GM18873 (cell line): ENCODE measurements at regions not wholly inside any gene's neighbourhood (a gene's known extent, or its start where the extent isn't known, plus 50 kb on each side); places are given as distances from the start of the nearest gene placed in this dataset.
A peak's percentile ranks its signal among the peaks of the same experiment; 100 is the strongest.
"Not testable (repeated sequence)": the region's sequence is repeated elsewhere in the genome, so short reads cannot be mapped to it uniquely, and the experiment has no call there.

Experiments
- ATAC-seq: cut with Tn5 transposase; IDR thresholded peaks from one replicate; pipeline ENCODE4 v1.9.1; 2021; ENCODE audit warnings: mild to moderate bottlenecking, moderate library complexity, moderate number of reproducible peaks; ENCODE audit not compliant: unreplicated experiment, low FRiP score

DNA sequence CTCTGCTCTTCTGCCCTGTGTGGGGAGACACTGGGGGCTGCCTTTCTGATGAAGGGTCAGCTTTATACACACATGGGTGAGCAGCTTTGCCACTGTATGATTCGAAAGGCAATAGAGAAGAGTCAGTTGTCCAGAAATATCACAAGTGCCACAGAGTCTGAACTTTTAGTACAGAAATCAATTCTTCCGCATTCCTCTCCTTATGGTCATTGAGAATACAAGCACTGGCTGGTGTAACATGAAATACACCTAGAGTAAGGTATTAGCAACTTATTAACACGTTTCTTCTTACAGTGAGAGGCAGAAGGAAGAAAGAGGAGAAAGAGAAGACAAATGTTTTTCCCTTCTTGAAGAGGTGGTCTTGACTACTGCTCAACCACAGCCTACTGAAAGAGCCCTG, 579.2 kb downstream of the ZEB2 start:
- no peak for ATAC-seq

DNA sequence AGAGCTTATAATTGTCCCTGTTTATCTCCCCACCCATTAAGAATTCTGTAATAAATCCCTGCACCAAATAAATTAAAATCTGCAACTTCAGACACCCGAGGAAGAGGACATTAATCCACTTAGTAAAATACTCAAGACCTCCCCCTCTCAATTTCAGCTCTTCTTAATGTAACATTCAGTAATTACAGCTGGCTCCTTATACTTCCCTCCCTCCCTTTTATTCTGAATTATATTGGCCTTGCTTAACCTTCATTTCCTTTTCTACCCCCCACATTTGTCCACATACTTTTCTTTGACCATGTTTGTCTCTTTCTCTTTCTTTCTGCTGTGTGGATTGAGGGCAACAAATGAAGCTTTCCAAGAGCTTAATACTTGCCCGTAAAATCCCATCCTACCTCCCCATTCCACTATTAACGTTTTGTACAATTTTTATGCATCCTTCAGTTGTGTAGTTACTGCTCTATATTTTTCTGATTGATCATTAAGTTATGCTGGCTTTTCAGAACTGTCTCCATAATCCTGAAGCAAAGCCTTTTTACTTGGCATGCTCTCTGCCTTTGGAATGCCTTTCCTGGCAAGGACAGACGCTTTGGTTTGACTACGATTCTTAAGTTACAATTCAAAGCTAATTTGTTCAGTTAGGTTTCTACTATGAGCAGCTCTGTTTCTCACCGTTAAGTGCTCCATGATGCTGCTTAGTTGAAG, 580.1 kb downstream of the ZEB2 start:
- no peak for ATAC-seq

DNA sequence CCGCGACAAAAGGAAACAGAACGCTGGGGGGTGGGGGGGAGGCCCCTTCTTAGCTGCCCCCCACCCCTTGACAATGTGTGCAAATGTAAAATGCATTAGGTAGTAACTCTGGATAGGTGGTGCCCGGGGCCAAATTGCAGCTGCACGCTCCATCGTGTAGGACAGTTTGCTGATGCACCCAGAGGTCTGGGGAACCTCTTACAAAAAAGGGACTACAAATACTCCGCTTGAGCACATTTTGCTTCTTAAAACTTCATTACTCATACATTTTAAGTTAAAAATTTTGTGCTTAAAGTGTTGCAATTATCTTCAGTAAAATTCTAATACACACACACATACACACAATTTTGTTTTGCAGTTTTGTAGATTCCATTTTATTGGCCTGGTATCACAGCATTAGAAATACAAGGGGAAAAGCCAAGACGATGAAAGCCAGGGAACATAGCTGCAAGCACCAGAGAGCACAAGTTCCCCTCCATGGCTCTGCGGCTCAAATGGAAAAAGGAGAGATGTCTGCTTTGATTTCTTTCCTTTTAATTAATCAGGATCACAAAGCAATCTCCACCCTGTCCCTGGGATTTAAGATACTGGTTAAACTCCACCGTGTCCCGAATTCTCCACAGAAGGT, 582.1 kb downstream of the ZEB2 start:
- no peak for ATAC-seq

DNA sequence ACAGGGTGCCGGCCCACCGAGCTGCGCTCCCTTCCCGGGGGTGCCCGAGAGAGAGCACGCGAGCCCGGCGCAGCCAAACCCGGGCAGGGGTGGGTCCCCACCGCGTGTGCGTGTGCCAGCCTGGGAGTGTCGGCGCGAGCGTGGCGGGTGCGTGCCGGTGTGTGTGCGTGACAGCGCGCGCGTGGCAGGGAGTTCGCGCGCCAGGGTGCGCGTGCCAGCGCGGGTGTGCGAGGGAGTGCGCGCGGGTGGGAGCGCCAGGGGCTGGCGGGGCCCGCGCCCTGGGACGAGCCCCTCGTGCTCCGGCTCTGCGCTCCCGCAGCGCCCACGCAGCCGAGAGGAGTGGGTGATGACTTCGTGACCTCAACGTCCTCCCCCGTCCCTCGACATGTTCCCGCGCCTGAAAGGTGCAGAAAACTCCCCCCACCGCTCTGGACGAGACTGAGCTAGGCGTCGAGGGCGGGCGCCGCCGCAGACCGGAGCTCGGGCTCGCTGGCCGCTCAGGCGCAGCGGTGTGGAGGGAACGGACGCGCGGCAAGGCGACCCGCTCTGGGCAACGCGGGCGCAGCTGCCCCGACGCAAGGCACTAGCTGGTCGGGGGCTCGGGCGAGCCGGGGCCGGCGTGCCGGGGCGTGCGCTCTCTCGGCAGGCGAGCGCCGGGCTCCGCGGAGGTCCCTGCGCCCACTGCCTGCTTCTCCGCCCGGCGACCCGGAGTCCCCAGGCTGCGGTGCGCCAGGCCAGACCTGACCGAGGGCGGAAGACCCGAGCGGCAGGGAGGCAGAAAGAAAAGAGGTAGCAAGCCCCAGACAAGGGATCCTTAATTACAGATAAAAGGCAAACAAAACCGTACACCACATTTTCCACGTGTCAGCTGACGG, 582.8 kb downstream of the ZEB2 start:
- peak; percentile 70 for ATAC-seq

DNA sequence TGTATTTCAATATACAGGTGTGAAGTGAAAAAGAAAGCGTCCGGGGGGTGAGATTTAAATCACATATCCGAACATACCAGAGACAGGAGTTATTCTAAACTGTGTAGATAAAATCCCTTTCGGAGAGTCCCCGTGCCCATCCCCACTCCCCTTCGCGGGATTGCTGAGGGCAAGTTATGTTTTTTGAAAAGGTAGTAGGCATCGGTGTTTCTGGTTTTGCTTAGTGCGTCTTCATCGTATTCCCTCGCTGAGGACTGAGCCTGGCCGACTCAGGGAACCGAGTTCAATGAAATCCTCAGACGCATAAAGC, 583.4 kb downstream of the ZEB2 start:
- no peak for ATAC-seq

DNA sequence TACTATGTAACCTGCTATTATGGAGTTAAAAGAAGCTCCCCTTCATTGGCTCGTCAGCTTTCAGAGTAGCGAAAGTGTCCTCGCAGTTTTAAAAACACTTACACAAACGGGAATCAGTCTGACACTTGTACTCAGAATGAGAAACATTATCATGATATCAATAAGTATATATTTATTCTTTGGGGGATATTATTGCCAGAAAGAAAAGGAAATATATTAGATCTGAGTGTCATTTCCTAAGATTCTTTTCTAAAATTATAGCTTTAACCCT, 584.5 kb downstream of the ZEB2 start:
- ATAC-seq = no peak

DNA sequence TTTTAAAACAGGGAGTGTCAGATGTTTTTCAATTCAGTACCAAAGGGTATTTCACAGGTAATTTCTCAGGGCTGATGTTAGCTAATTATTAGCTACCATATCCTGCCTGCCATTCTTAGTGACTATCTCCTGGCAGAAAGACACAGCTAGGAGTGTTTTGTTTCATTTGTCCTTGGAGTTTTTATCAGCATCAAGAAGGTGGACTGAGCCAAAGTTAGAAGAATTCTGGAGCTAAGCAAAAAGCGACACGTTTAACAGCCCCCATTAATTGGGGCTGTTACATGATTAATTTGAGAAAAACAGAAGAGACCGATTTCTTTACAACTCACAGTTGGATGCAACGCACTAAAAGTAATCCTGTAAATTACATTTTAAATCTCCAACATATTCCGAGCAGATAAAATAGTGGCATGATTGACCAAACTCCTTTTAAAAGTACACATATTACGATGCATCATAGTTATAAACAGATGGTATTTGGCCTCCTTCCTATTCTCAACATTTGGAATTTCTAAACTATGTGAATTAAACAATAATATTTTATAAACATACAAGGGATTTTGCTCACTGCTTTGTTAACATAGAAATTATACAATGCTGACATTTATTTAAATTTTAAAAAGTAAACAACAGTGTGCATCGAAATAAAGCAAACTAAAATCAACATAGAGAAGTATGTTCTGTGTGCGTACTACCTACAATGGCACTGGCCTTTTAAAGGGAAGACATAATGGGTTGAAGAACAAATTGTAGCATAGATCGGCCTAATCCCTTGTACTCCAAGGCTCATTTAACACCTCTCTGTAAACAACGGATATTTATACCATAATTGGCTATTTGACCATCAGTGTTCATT, 585.1 kb downstream of the ZEB2 start:
- ATAC-seq = peak; percentile 66

DNA sequence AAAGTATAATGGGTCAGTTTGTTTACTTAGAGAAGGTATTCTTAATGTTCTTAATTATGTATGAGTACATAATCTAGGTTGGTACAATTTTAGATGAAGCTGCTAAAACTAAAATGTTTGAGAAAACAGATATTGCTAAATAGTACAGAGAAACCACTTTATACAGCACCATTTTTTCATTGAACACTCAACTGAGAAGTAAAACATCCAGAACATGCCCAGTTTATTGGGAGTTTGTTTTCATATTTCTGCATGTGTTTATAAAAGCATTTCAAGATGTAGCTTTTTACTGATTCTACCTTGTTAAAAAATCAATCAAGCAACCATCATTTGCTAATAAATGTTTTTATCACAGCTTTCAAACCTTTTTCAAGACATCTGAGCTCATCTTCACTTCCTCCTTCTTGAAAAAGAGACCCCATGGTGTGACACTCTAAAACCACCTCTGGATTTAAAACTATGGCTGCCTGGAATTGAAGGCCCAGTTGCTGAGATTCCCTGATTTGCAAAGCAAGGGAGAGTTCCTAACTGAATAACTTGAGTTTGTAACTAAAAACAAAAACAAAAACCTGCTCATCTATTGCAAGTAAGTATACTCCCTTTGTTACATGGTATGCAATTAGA, 585.9 kb downstream of the ZEB2 start:
- ATAC-seq = peak; percentile 18

DNA sequence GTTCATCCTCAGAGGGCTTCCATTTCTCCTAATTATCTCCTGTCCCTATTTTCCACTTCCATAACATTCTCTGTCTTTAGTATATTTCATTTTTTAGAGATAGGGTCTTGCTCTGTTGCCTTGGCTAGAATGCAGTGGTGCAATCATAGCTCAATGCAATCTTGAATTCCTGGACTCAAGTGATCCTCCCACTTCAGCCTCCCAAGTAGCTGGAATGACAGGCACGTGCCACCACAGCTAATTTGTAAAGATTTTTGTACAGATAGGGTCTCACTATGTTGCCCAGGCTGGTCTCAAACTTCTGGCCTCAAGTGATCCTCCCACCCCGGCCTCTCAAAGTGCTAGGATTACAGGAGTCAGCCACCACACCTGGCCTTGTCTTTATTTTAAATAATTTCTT, 589.0 kb downstream of the ZEB2 start:
- ATAC-seq = no peak

DNA sequence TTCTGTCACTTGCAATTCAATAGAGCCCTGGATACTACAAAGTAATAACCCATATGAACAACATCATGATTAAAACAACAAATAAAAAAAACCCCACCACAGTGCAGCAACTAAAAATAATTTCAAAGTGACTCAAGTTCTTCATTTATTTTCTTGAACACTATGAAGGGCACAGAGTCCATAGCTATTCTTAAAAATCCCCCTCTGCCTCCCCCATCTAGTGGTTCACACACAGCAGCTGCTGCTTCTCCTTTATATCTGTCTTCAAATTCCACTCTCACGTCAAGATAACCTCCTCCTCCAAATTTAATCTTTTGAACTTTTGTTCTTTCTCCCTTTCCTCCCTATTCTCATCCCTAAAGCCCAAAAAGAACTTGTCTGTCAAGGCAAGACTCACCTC, 591.3 kb downstream of the ZEB2 start:
- no peak for ATAC-seq

DNA sequence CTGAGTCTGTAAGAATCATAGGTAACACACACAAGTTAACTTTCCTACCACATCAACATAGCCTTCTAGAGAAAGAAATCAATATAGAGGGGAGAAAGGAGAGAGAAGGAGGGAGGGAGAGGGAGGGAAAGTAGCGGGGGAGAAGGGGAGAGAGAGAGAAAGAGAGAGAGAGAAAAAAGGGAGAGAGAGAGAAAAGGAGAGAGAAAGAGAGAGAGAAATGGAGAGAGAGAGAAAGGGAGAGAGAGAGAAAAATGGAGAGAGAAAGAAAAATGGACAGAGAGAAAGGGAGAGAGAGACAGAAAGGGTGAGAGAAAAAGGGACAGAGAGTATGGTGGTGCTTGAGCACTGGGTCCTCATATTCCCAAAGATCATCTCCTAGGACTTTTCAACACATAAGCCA, 591.7 kb downstream of the ZEB2 start:
- no peak for ATAC-seq

DNA sequence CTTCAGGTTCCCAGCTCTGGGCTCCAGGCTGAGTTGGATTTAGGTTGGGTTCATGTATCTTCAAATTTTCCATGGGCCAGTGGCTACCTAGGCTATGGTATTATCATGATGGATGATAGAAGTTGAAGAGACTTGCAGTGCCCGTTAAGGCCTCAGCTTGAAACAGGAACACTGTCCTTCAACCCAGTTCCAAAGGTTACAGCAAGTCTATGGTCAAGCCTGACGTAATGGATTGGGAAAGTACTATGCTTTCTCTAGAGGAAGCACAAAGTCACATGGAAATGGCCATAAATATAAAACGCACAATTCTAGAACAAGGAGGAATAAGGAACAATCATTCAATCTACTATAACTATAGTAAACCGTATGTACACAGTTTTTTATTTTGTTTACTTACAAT, 593.2 kb downstream of the ZEB2 start:
- ATAC-seq = no peak

DNA sequence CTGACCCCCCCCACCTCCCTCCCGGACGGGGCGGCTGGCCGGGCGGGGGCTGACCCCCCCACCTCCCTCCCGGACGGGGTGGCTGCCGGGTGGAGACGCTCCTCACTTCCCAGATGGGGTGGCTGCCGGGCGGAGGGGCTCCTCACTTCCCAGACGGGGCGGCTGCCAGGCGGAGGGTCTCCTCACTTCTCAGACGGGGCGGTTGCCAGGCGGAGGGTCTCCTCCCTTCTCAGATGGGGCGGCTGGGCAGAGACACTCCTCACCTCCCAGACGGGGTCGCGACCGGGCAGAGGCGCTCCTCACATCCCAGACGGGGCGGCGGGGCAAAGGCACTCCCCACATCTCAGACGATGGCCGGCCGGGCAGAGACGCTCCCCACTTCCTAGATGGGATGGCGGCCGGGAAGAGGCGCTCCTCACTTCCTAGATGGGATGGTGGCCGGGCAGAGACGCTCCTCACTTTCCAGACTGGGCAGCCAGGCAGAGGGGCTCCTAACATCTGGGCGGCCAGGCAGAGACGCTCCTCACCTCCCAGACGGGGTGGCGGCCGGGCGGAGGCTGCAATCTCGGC, 597.6 kb downstream of the ZEB2 start:
- ATAC-seq = not testable (repeated sequence)

DNA sequence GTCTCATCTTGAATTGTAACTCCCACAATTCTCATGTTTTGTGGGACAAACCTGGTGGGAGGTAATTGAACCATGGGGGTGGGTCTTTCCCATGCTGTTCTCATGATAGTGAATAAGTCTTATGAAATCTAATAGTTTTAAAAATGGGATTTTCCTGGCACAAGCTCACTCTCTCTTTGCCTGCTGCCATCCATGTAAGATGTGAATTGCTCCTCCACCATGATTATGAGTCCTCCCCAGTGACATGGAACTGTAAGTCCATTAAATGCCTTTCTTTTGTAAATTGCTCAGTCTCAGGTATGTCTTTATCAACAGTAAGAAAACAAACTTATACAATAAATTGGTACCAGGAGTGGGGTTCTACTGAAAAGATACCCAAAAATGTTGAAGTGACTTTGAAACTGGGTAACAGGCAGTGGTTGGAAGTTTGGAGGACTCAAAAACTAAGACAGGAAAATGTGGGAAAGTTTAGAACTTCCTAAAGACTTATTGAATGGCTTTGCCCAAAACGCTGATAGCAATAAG, 601.4 kb downstream of the ZEB2 start:
- ATAC-seq = no peak

DNA sequence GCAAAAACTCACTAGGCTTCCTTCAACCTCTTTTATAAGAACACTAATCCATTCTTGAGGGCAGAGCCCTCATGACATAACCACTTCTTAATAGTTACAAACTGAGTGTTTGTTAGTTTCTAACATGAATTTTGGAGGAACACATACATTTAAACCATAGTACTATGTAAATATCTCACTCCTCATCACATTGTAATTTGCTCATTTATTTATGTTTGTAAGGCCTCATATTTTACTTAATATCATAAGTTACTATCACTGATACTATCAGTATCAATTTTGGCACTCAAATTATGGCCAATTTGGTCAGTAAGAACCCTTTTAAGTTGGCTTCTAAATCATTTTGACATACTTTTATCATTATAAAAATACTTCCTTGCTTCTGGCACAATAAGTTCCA, 603.1 kb downstream of the ZEB2 start:
- ATAC-seq = no peak

DNA sequence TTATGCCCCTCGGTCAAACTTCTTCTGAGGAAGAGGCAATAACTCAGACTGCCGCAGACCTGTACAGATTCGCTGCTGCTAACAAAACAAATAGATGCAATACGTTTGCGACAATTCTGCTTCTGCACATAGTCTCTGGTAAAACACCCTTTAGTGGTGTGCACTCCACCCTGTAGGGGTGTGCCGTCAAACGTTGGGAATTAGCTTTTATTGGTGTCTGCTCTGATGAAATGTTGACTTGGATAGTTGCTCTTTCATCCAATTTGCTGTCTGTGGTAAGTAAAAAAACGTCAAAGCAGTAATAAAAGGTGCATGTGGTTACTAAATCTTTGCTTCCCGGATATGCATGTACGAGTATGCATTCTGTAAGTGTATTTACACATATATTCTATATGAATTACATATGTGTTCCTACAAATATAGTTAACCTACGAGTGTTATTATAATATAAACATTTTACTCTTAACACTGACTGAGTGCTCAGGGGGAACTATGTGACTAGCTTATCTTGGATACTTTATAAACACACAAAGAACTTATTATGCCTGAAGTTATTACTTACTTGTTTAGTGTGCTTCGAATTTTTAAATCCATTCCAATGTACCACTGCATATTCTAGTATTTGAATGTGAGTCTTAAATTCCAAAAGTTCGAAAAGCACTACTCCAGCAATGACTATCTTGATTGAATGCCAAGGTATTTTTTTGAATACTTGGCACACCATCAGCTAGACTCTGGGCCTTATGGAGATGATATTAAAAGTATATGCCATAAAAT, 610.2 kb downstream of the ZEB2 start:
- ATAC-seq = no peak

DNA sequence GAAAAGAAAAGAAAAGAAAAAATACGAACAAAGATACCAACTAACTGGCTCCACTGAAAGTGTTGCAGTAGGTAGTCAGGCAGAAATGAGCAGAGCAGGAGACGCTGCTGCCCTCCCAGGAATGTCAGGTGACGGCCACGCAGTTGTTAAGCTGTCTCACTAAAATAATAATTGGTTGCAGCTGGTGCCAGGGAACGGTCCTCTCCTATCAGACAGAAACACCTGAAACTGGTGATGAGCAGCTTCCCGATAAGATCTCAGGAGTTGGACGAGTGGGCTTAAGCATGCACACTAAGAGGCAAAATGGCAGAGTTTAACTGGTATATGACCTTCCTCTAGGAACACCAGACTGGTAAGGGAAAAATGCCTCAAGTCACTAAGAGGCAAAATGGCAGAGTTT, 611.1 kb downstream of the ZEB2 start:
- ATAC-seq = no peak

DNA sequence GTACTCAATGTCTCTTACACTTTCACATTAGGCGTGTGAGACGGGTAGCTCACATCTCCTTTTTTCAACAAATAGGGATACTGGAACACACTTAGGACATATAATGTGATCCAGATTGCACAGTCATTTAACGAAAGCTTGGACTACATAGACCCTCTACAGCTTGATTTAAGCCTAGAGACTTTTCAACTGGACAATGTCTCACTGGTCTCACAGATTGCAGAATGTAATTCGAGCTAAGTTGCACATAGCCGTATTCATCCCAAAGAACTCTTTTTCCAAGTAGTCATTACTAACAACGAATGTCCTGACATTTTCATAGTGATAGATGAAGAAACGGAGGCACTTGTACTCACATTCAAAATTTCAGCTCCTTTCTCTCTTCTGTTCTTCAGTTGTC, 612.1 kb downstream of the ZEB2 start:
- ATAC-seq = no peak

DNA sequence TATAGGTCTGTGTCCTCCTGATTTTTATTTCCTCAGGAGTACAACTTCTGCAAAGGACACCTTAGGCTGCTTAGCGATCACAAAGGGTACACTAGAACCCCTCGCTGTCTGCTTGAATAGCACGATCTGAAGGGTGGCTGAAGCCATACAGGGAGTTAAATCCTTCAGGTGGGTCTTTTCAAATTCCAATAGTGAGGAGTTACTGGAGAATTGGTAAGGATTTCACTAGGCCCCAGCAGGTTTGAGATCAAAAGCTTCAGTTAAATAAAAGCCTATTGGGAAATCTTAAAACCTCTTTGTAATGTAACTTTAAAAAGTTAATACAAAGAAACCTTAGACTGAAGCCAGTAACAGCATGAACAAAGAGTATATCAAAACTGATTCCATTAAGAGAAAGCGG, 613.1 kb downstream of the ZEB2 start:
- ATAC-seq = no peak
